ENCODE measurements at regions not wholly inside any gene's neighbourhood (a gene's known extent, or its start where the extent isn't known, plus 50 kb on each side); places are given as distances from the start of the nearest gene placed in this dataset.

GRCh38 chr20:48468571-48468970 lies 359.2 kb downstream of the PREX1 start:
- TF ChIP-seq, protein P1, sequence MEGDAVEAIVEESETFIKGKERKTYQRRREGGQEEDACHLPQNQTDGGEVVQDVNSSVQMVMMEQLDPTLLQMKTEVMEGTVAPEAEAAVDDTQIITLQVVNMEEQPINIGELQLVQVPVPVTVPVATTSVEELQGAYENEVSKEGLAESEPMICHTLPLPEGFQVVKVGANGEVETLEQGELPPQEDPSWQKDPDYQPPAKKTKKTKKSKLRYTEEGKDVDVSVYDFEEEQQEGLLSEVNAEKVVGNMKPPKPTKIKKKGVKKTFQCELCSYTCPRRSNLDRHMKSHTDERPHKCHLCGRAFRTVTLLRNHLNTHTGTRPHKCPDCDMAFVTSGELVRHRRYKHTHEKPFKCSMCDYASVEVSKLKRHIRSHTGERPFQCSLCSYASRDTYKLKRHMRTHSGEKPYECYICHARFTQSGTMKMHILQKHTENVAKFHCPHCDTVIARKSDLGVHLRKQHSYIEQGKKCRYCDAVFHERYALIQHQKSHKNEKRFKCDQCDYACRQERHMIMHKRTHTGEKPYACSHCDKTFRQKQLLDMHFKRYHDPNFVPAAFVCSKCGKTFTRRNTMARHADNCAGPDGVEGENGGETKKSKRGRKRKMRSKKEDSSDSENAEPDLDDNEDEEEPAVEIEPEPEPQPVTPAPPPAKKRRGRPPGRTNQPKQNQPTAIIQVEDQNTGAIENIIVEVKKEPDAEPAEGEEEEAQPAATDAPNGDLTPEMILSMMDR (IDR thresholded peaks at IDR 0.05; ENCODE audit: low read depth, low read length, poor library complexity, severe bottlenecking), result no peak
- no peak for TF ChIP-seq EZH2phosphoT487 (IDR thresholded peaks at IDR 0.05; ENCODE audit: borderline replicate concordance, low read length)
